Lower leg skin (tissue), 4 donors: ENCODE measurements at regions not wholly inside any gene's neighbourhood (a gene's known extent, or its start where the extent isn't known, plus 50 kb on each side); places are given as distances from the start of the nearest gene placed in this dataset.

ENCODE experiments used
- DNase-seq, 2 donors: peaks; one replicate each; pipeline ENCODE4 v3.0.0-alpha.2; 2019; ENCODE audit warnings: low spot score in 2 of 2
- H3K4me3 ChIP-seq: fragments of 200-600 bp; sonication (generic); 2 replicates; pipeline ENCODE4 v1.5.1; 2017; ENCODE audit warnings: mild to moderate bottlenecking, low read depth; ENCODE audit not compliant: poor library complexity, severe bottlenecking
- CTCF ChIP-seq, 3 donors: fragments of 450-650 bp; IDR thresholded peaks; one replicate each; pipeline ENCODE4 v1.5.1; 2016; ENCODE audit warnings: antibody characterized with exemption in 3 of 3, mild to moderate bottlenecking in 3 of 3, moderate library complexity in 2 of 3
- POLR2A ChIP-seq, 2 donors: fragments of 450-650 bp; IDR thresholded peaks; one replicate each; pipeline ENCODE4 v1.6.1; 2016 to 2017; ENCODE audit warnings: antibody characterized with exemption in 2 of 2, mild to moderate bottlenecking in 1 of 2, moderate library complexity in 1 of 2
- WGBS, 2 donors: methylation state at CpG; one replicate each; pipeline ENCODE4 v1.1.5; 2018; 5-methylcytosine and 5-hydroxymethylcytosine counted together
- intact Hi-C: fragments of 100-400 bp; cut with DNase I; formaldehyde crosslinking; loops from one replicate; pipeline ENCODE4 v1.15.0; 2023; ENCODE audit warnings: low total_unique reads

GRCh38 chrX:51798701-51799100 is 55.5 kb downstream of the GSPT2 start:
- H3K4me3 ChIP-seq, result no peak overlapping the region
- TF ChIP-seq POLR2A (IDR thresholded peaks at IDR 0.05) (no peak), CTCF (IDR thresholded peaks at IDR 0.05) (no peak)
- no peak for DNase-seq
- intact Hi-C loops, result no loop called here

GRCh38 chrX:51802917-51803688 is 59.9 kb downstream of the GSPT2 start:
- intact Hi-C loops, result no loop called here
- peak overlapping the region; percentile 40 for H3K4me3 ChIP-seq
- TF ChIP-seq POLR2A (IDR thresholded peaks at IDR 0.05), result no peak
- no peak for TF ChIP-seq CTCF (IDR thresholded peaks at IDR 0.05)
- 0 to 22% methylated on average over 22 to 26 of the region's 26 CpGs for WGBS, 2 donors
- peak in 1 of 2 donors; percentile 14 for DNase-seq

GRCh38 chrX:51803833-51804232 is 60.6 kb downstream of the GSPT2 start:
- TF ChIP-seq POLR2A (IDR thresholded peaks at IDR 0.05) (no peak), CTCF (IDR thresholded peaks at IDR 0.05) (no peak)
- H3K4me3 ChIP-seq, result no peak overlapping the region
- no peak for DNase-seq
- 70 to 72% methylated on average over 3 of the region's 3 CpGs for WGBS, 2 donors
- intact Hi-C loops, result no loop called here

- intact Hi-C loops, result no loop called here
- no peak for TF ChIP-seq CTCF (IDR thresholded peaks at IDR 0.05)
- no peak for TF ChIP-seq POLR2A (IDR thresholded peaks at IDR 0.05)
- 85 to 94% methylated on average over 5 of the region's 5 CpGs for WGBS, 2 donors
- DNase-seq, result no peak
- H3K4me3 ChIP-seq, result no peak overlapping the region
These were observed 61.5 kb downstream of the GSPT2 start for GRCh38 chrX:51804741-51805140.

- 89 to 98% methylated on average over 12 of the region's 12 CpGs for WGBS, 2 donors
- no peak overlapping the region for H3K4me3 ChIP-seq
- TF ChIP-seq CTCF (IDR thresholded peaks at IDR 0.05), result no peak
- no peak for TF ChIP-seq POLR2A (IDR thresholded peaks at IDR 0.05)
- intact Hi-C loops, result no loop called here
- DNase-seq, result no peak
These were observed 70.7 kb downstream of the GSPT2 start for GRCh38 chrX:51813886-51814460.
